ENCODE measurements at regions not wholly inside any gene's neighbourhood (a gene's known extent, or its start where the extent isn't known, plus 50 kb on each side); places are given as distances from the start of the nearest gene placed in this dataset.
"Not testable (repeated sequence)": the region's sequence is repeated elsewhere in the genome, so short reads cannot be mapped to it uniquely, and the experiment has no call there.

GRCh38 chr5:37909610-37910266, 69.9 kb upstream of the GDNF start:
- DNase-seq (ENCODE audit: low read depth) = not testable (repeated sequence)

GRCh38 chr5:37906416-37906815, 66.6 kb upstream of the GDNF start:
- DNase-seq (ENCODE audit: low read depth) = no peak

- DNase-seq (ENCODE audit: low read depth) = no peak
Observed at GRCh38 chr5:37905230-37905629, 65.4 kb upstream of the GDNF start.

- no peak for DNase-seq (ENCODE audit: low read depth)
Observed at GRCh38 chr5:37902323-37902722, 62.5 kb upstream of the GDNF start.

GRCh38 chr5:37900692-37901091, 60.9 kb upstream of the GDNF start:
- DNase-seq (ENCODE audit: low read depth) = no peak

GRCh38 chr5:37899037-37899436, 59.2 kb upstream of the GDNF start:
- no peak for DNase-seq (ENCODE audit: low read depth)

- DNase-seq (ENCODE audit: low read depth) = no peak
Observed at GRCh38 chr5:37896159-37896558, 56.3 kb upstream of the GDNF start.

GRCh38 chr5:37893434-37894134, 53.7 kb upstream of the GDNF start:
- no peak for DNase-seq (ENCODE audit: low read depth)

- DNase-seq (ENCODE audit: low read depth) = no peak
Observed at GRCh38 chr5:37892586-37892985, 52.7 kb upstream of the GDNF start.

- no peak for DNase-seq (ENCODE audit: low read depth)
Observed at GRCh38 chr5:37891832-37892231, 52.0 kb upstream of the GDNF start.

GRCh38 chr5:37889612-37890317, 49.9 kb upstream of the GDNF start:
- DNase-seq (ENCODE audit: low read depth) = no peak

Measured in activated T-helper 9 cell treated with anti-CD3 and anti-CD28 coated beads, Interleukin-2, amount 50 U/mL, for 16 hours (primary cell).